CD14-positive monocyte (primary cell): ENCODE measurements at regions not wholly inside any gene's neighbourhood (a gene's known extent, or its start where the extent isn't known, plus 50 kb on each side); places are given as distances from the start of the nearest gene placed in this dataset.

ENCODE experiments used
- DNase-seq, 3 donors: peaks; one replicate each; pipeline ENCODE4 v3.0.0-alpha.2; 2011 to 2022
- H2AFZ ChIP-seq: 2 replicates; pipeline ENCODE4 v1.6.0; 2012; ENCODE audit warnings: mild to moderate bottlenecking, low read depth, low read length, inconsistent platforms; ENCODE audit not compliant: insufficient read depth, poor library complexity, severe bottlenecking
- H3K27ac ChIP-seq, 2 donors: 1 replicate in 1 of 2; 2 replicates in 1 of 2; pipeline ENCODE4 v1.5.1; 2012 to 2013; ENCODE audit warnings: low read length in 2 of 2, control low read depth in 1 of 2, inconsistent platforms in 1 of 2, low read depth in 1 of 2, mild to moderate bottlenecking in 1 of 2
- H3K27me3 ChIP-seq, 2 donors: one replicate each; pipeline versions ENCODE4 v1.6.0 to v1.6.1; 2011 to 2013; ENCODE audit warnings: low read length in 2 of 2; ENCODE audit not compliant: control insufficient read depth in 2 of 2, insufficient read depth in 2 of 2
- H3K36me3 ChIP-seq, 2 donors: replicated peaks in 1 of 2; 1 replicate in 1 of 2; 2 replicates in 1 of 2; pipeline versions ENCODE4 v1.5.1 to v1.6.1; 2012 to 2013; ENCODE audit warnings: low read length in 2 of 2, control low read depth in 1 of 2, inconsistent platforms in 1 of 2, mild to moderate bottlenecking in 1 of 2; ENCODE audit not compliant: insufficient read depth in 2 of 2, control insufficient read depth in 1 of 2
- H3K4me1 ChIP-seq, 2 donors: 1 replicate in 1 of 2; 2 replicates in 1 of 2; pipeline versions ENCODE4 v1.5.1 to v1.6.1; 2012 to 2013; ENCODE audit warnings: low read length in 2 of 2, control low read depth in 1 of 2, inconsistent platforms in 1 of 2, mild to moderate bottlenecking in 1 of 2, moderate library complexity in 1 of 2; ENCODE audit not compliant: insufficient read depth in 2 of 2, control insufficient read depth in 1 of 2
- H3K4me2 ChIP-seq: replicated peaks from 2 replicates; pipeline ENCODE3; 2012; ENCODE audit warnings: low read length, moderate library complexity, mild to moderate bottlenecking; ENCODE audit not compliant: poor library complexity, severe bottlenecking; ENCODE audit errors: extremely low read depth
- H3K4me3 ChIP-seq, 3 experiments: fragments of 200-600 bp in 1 of 3; sonication (generic) in 1 of 3; replicated peaks in 1 of 3; 1 replicate in 2 of 3; 2 replicates in 1 of 3; pipeline ENCODE4 v1.5.1; 2011 to 2013; ENCODE audit warnings: low read length in 3 of 3, mild to moderate bottlenecking in 3 of 3, control low read depth in 2 of 3, low read depth in 2 of 3, inconsistent platforms in 1 of 3, moderate library complexity in 1 of 3
- H3K79me2 ChIP-seq: 2 replicates; pipeline ENCODE4 v1.6.0; 2012; ENCODE audit warnings: mild to moderate bottlenecking, control low read depth, inconsistent platforms, low read length, moderate library complexity; ENCODE audit not compliant: insufficient read depth
- H3K9ac ChIP-seq: 2 replicates; pipeline ENCODE4 v1.6.0; 2017; ENCODE audit warnings: low read length, mild to moderate bottlenecking; ENCODE audit not compliant: insufficient read depth, poor library complexity, severe bottlenecking
- H3K9me3 ChIP-seq, 2 donors: replicated peaks in 1 of 2; 1 replicate in 1 of 2; 2 replicates in 1 of 2; pipeline versions ENCODE4 v1.5.1 to v1.6.1; 2012 to 2013; ENCODE audit warnings: low read length in 2 of 2, control low read depth in 1 of 2; ENCODE audit not compliant: control insufficient read depth in 1 of 2, insufficient read depth in 1 of 2
- H4K20me1 ChIP-seq: 2 replicates; pipeline ENCODE4 v1.6.0; 2012; ENCODE audit warnings: mild to moderate bottlenecking, low read length, control low read depth, moderate library complexity; ENCODE audit not compliant: insufficient read depth
- H3K27ac Mint-ChIP-seq, 7 donors: one replicate each; pipeline ENCODE4 v1.8.0; 2020; ENCODE audit warnings: mild to moderate bottlenecking in 7 of 7, mixed read lengths in 7 of 7, moderate library complexity in 6 of 7, inconsistent platforms in 2 of 7
- H3K27me3 Mint-ChIP-seq, 3 donors: one replicate each; pipeline ENCODE4 v1.8.0; 2021 to 2022; ENCODE audit warnings: low read depth in 3 of 3, mild to moderate bottlenecking in 3 of 3, mixed read lengths in 3 of 3, moderate library complexity in 3 of 3, inconsistent platforms in 1 of 3
- H3K36me3 Mint-ChIP-seq, 2 donors: one replicate each; pipeline ENCODE4 v1.8.0; 2020; ENCODE audit warnings: mixed read lengths in 2 of 2, inconsistent platforms in 1 of 2, mild to moderate bottlenecking in 1 of 2
- H3K4me1 Mint-ChIP-seq: one replicate; pipeline ENCODE4 v1.8.0; 2020; ENCODE audit warnings: mild to moderate bottlenecking, mixed read lengths
- H3K4me3 Mint-ChIP-seq, 2 donors: one replicate each; pipeline ENCODE4 v1.8.0; 2020; ENCODE audit warnings: mild to moderate bottlenecking in 2 of 2, mixed read lengths in 2 of 2, moderate library complexity in 1 of 2
- H3K9me3 Mint-ChIP-seq, 7 donors: one replicate each; pipeline ENCODE4 v1.8.0; 2020 to 2022; ENCODE audit warnings: mixed read lengths in 7 of 7, mild to moderate bottlenecking in 6 of 7, moderate library complexity in 6 of 7, inconsistent platforms in 2 of 7
- CTCF ChIP-seq: fragments of 200-600 bp; IDR thresholded peaks from one replicate; pipeline ENCODE4 v1.8.0; 2022; ENCODE audit warnings: antibody characterized with exemption, mild to moderate bottlenecking
- WGBS: methylation state at CpG from one replicate; pipeline ENCODE4 v1.1.5; 2013; ENCODE audit warnings: missing lambda C conversion rate; ENCODE audit not compliant: insufficient coverage; 5-methylcytosine and 5-hydroxymethylcytosine counted together
- intact Hi-C, 2 donors: fragments of 100-400 bp; cut with micrococcal nuclease; formaldehyde crosslinking; loops; one replicate each; pipeline versions ENCODE4 v1.15.0 to v1.15.1; 2023

GRCh38 chr18:59993560-59993959, 93.8 kb downstream of the PMAIP1 start:
- no peaks in the 10 kb centered on the region for H3K36me3 Mint-ChIP-seq
- no peaks in the 10 kb centered on the region for H3K9me3 Mint-ChIP-seq
- no peak overlapping the region for H2AFZ ChIP-seq
- no peaks in the 10 kb centered on the region for H3K79me2 ChIP-seq
- intact Hi-C loops = no loop called here
- H3K9me3 ChIP-seq = no peaks in the 10 kb centered on the region
- H3K27ac ChIP-seq = no peak overlapping the region
- no peaks in the 10 kb centered on the region for H4K20me1 ChIP-seq
- H3K4me3 Mint-ChIP-seq = no peak overlapping the region
- no peak overlapping the region for H3K27ac Mint-ChIP-seq
- TF ChIP-seq CTCF = no peak
- peaks cover 20 to 22% of the 10 kb centered on the region in 2 donors for H3K27me3 ChIP-seq
- H3K36me3 ChIP-seq = no peaks in the 10 kb centered on the region
- DNase-seq = no peak
- no peak overlapping the region for H3K9ac ChIP-seq
- H3K4me1 Mint-ChIP-seq = no peaks in the 10 kb centered on the region
- no peak overlapping the region for H3K4me3 ChIP-seq
- WGBS = 88% methylated on average over 3 of the region's 5 CpGs
- no peak overlapping the region for H3K4me2 ChIP-seq
- peaks cover 4 to 22% (median 14%) of the 10 kb centered on the region in 3 donors for H3K27me3 Mint-ChIP-seq
- H3K4me1 ChIP-seq = no peaks in the 10 kb centered on the region

GRCh38 chr18:59990121-59990823, 90.5 kb downstream of the PMAIP1 start:
- Histone ChIP-seq H3K4me2 (no peak overlapping the region), H3K27ac (no peak overlapping the region), H3K9me3 (no peaks in the 10 kb centered on the region), H3K9ac (no peak overlapping the region), H3K36me3 (no peaks in the 10 kb centered on the region), H3K4me1 (no peaks in the 10 kb centered on the region), H3K79me2 (no peaks in the 10 kb centered on the region), H2AFZ (no peak overlapping the region), H3K27me3 (peaks cover 15 to 17% of the 10 kb centered on the region in 2 donors), H4K20me1 (no peaks in the 10 kb centered on the region), H3K4me3 (no peak overlapping the region)
- Mint-ChIP-seq H3K4me3 (no peak overlapping the region), H3K4me1 (no peaks in the 10 kb centered on the region), H3K36me3 (no peaks in the 10 kb centered on the region), H3K27ac (no peak overlapping the region), H3K27me3 (peaks cover 4 to 14% (median 10%) of the 10 kb centered on the region in 3 donors), H3K9me3 (no peaks in the 10 kb centered on the region)
- no peak for DNase-seq
- no CpG with 5 or more reads among the region's 1 CpG for WGBS
- TF ChIP-seq CTCF = no peak
- intact Hi-C loops = no loop called here
